Endothelial cell (in vitro differentiated cells): ENCODE measurements at regions not wholly inside any gene's neighbourhood (a gene's known extent, or its start where the extent isn't known, plus 50 kb on each side); places are given as distances from the start of the nearest gene placed in this dataset.

Experiments
- DNase-seq: peaks from one replicate; pipeline ENCODE4 v3.0.0; 2021; ENCODE audit warnings: low spot score
- H3K27ac Mint-ChIP-seq: one replicate; pipeline ENCODE4 v1.8.0; 2021; ENCODE audit warnings: mixed read lengths, inconsistent platforms; ENCODE audit not compliant: unreplicated experiment
- H3K27me3 Mint-ChIP-seq: one replicate; pipeline ENCODE4 v1.8.0; 2021; ENCODE audit warnings: mild to moderate bottlenecking, moderate library complexity, mixed read lengths, inconsistent platforms; ENCODE audit not compliant: unreplicated experiment
- H3K36me3 Mint-ChIP-seq: one replicate; pipeline ENCODE4 v1.8.0; 2021; ENCODE audit warnings: mild to moderate bottlenecking, low read depth, mixed read lengths, inconsistent platforms; ENCODE audit not compliant: unreplicated experiment
- H3K4me1 Mint-ChIP-seq: one replicate; pipeline ENCODE4 v1.8.0; 2021; ENCODE audit warnings: mild to moderate bottlenecking, mixed read lengths, inconsistent platforms; ENCODE audit not compliant: unreplicated experiment
- H3K4me3 Mint-ChIP-seq: one replicate; pipeline ENCODE4 v1.8.0; 2021; ENCODE audit warnings: mild to moderate bottlenecking, mixed read lengths, inconsistent platforms; ENCODE audit not compliant: unreplicated experiment
- H3K9me3 Mint-ChIP-seq: one replicate; pipeline ENCODE4 v1.8.0; 2021; ENCODE audit warnings: mixed read lengths, inconsistent platforms; ENCODE audit not compliant: unreplicated experiment
- TF ChIP-seq, protein P1 (sequence below): fragments of 200-600 bp; sonication (generic); IDR thresholded peaks from one replicate; pipeline ENCODE4 v1.5.0; 2021; ENCODE audit warnings: antibody characterized with exemption; ENCODE audit not compliant: unreplicated experiment

DNA sequence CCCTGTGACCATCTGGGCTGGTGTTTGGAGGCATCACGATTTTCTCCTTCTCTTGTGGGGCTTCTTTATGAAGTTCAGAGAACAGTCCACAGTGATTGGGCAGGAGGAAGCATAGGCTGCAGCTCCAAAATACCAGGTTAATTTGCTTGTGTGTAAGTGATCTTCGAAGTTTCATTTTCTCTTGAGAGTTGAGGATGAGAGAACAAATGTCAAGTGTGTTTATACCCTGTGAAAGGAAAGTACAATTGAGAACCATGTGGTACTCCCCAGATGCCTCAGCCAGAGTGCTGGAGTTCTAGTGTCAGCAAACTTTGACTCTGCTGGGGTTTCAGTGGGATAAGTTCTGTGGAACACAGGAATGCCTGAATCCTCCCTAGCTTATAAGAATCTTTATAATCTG is 357.1 kb upstream of the CFAP20DC start:
- TF ChIP-seq, protein P1, sequence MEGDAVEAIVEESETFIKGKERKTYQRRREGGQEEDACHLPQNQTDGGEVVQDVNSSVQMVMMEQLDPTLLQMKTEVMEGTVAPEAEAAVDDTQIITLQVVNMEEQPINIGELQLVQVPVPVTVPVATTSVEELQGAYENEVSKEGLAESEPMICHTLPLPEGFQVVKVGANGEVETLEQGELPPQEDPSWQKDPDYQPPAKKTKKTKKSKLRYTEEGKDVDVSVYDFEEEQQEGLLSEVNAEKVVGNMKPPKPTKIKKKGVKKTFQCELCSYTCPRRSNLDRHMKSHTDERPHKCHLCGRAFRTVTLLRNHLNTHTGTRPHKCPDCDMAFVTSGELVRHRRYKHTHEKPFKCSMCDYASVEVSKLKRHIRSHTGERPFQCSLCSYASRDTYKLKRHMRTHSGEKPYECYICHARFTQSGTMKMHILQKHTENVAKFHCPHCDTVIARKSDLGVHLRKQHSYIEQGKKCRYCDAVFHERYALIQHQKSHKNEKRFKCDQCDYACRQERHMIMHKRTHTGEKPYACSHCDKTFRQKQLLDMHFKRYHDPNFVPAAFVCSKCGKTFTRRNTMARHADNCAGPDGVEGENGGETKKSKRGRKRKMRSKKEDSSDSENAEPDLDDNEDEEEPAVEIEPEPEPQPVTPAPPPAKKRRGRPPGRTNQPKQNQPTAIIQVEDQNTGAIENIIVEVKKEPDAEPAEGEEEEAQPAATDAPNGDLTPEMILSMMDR: no peak
- H3K27ac Mint-ChIP-seq: no peak overlapping the region
- DNase-seq: no peak
- H3K4me1 Mint-ChIP-seq: peaks cover 10% of the 10 kb centered on the region
- no peaks in the 10 kb centered on the region for H3K27me3 Mint-ChIP-seq
- no peaks in the 10 kb centered on the region for H3K9me3 Mint-ChIP-seq
- no peaks in the 10 kb centered on the region for H3K36me3 Mint-ChIP-seq
- no peak overlapping the region for H3K4me3 Mint-ChIP-seq

DNA sequence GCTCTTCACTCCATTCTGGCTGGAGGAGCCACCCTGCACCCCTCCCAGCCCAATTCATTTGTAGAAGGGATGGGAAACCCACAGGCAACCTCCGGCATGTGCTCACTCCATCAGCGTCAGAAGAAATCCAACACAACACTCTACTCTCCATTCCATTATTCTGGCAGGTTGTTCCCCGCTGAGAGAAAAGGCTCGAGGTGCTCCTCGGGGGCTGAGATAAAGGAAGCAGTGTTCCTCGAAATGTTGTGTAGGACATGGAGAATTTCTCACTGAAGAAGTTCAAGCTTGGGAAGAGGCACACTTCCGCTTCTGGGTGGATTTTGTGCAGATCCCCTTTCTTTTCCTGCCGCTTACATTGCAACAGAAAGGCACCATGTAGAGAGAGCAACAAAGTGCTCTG is 355.0 kb upstream of the CFAP20DC start:
- DNase-seq: no peak
- TF ChIP-seq, protein P1: no peak
- H3K4me3 Mint-ChIP-seq: no peak overlapping the region

DNA sequence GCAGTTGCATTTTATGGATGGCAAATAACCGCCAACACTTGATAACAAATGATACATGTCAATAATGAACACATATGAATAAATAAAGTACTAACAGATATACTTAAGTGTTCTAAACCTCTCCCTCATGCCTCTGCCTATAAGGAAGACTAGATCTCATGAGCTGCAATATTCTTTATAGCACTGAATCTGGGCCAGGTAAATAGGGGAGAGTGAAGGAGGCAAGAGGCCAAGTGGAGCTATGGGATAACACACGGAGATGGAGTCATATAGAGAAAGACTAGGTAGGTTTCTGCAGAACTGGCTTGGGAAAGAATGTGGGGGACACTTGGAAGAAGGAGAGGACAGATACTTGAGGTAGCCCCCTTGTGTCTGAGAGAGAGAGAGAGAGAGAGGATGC is 354.2 kb upstream of the CFAP20DC start:
- TF ChIP-seq, protein P1: no peak
- Mint-ChIP-seq H3K9me3 (no peaks in the 10 kb centered on the region), H3K27me3 (no peaks in the 10 kb centered on the region), H3K27ac (no peak overlapping the region), H3K4me3 (no peak overlapping the region), H3K4me1 (peaks cover 11% of the 10 kb centered on the region), H3K36me3 (no peaks in the 10 kb centered on the region)
- no peak for DNase-seq

More for the DNA sequence above, 355.0 kb upstream of the CFAP20DC start:
- H3K36me3 Mint-ChIP-seq: no peaks in the 10 kb centered on the region
- no peaks in the 10 kb centered on the region for H3K9me3 Mint-ChIP-seq
- peaks cover 10% of the 10 kb centered on the region for H3K4me1 Mint-ChIP-seq
- H3K27me3 Mint-ChIP-seq: no peaks in the 10 kb centered on the region
- no peak overlapping the region for H3K27ac Mint-ChIP-seq

- Mint-ChIP-seq H3K9me3 (no peaks in the 10 kb centered on the region), H3K36me3 (no peaks in the 10 kb centered on the region), H3K4me1 (peaks cover 2% of the 10 kb centered on the region), H3K27me3 (no peaks in the 10 kb centered on the region), H3K27ac (no peak overlapping the region), H3K4me3 (no peak overlapping the region)
- TF ChIP-seq, protein P1: no peak
- no peak for DNase-seq
Observed at GRCh38 chr3:59401924-59402323, 352.1 kb upstream of the CFAP20DC start.

DNA sequence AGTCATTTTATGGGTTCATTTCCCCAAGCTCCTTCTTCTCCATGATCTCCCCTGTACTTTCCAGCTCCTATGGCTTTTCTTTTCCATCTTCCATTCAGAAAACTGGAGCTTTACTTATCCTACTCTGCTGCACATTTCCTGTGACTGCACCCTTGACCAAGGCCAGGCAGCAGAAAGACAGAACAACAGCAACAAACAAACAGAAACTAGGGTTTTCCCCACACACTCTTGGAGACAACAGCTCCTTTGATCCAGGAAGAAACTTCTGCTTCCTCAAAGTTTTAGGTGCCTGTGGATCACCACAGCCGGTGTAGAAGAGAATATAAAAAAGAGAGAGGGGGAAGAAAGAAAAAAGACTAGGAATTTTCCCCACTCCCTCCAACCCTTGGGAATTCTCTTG is 342.3 kb upstream of the CFAP20DC start:
- no peak overlapping the region for H3K27ac Mint-ChIP-seq
- TF ChIP-seq, protein P1: no peak
- H3K4me3 Mint-ChIP-seq: no peak overlapping the region
- no peaks in the 10 kb centered on the region for H3K4me1 Mint-ChIP-seq
- H3K27me3 Mint-ChIP-seq: no peaks in the 10 kb centered on the region
- H3K36me3 Mint-ChIP-seq: no peaks in the 10 kb centered on the region
- no peak for DNase-seq
- peaks cover 5% of the 10 kb centered on the region for H3K9me3 Mint-ChIP-seq
